DOHH2 (cell line): ENCODE measurements at regions not wholly inside any gene's neighbourhood (a gene's known extent, or its start where the extent isn't known, plus 50 kb on each side); places are given as distances from the start of the nearest gene placed in this dataset.
"Not testable (repeated sequence)": the region's sequence is repeated elsewhere in the genome, so short reads cannot be mapped to it uniquely, and the experiment has no call there.

ENCODE experiments used
- EZH2phosphoT487 ChIP-seq: fragments of 200-600 bp; sonication (generic); IDR thresholded peaks from 2 replicates; pipeline ENCODE4 v1.6.1; 2017; ENCODE audit warnings: borderline replicate concordance, mild to moderate bottlenecking, antibody characterized with exemption, low read length, moderate library complexity, mixed read lengths
- TF ChIP-seq, protein P1 (sequence below): fragments of 200-600 bp; sonication (generic); IDR thresholded peaks from one replicate; pipeline ENCODE4 v1.5.1; 2014; ENCODE audit warnings: antibody characterized with exemption, mild to moderate bottlenecking, low read depth, low read length; ENCODE audit not compliant: poor library complexity, severe bottlenecking

DNA sequence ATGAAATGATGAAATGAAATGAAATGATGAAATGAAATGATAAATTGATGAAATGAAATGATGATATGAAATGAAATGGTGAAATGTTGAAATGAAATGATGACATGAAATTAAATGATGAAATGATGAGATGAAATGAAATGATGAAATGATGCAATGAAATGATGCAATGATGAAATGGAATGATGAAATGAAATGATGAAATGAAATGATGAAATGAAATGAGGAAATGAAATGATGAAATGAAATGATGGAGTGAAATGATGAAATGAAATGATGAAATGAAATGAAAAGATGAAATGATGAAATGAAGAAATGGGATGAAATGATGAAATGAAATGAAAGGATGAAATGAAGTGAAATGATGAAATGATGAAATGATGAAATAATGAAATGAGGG, 558.9 kb downstream of the TP53TG3F start:
- TF ChIP-seq EZH2phosphoT487, result not testable (repeated sequence)
- TF ChIP-seq, protein P1, sequence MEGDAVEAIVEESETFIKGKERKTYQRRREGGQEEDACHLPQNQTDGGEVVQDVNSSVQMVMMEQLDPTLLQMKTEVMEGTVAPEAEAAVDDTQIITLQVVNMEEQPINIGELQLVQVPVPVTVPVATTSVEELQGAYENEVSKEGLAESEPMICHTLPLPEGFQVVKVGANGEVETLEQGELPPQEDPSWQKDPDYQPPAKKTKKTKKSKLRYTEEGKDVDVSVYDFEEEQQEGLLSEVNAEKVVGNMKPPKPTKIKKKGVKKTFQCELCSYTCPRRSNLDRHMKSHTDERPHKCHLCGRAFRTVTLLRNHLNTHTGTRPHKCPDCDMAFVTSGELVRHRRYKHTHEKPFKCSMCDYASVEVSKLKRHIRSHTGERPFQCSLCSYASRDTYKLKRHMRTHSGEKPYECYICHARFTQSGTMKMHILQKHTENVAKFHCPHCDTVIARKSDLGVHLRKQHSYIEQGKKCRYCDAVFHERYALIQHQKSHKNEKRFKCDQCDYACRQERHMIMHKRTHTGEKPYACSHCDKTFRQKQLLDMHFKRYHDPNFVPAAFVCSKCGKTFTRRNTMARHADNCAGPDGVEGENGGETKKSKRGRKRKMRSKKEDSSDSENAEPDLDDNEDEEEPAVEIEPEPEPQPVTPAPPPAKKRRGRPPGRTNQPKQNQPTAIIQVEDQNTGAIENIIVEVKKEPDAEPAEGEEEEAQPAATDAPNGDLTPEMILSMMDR, result not testable (repeated sequence)
